Activated B cell treated with CpG ODN at 0.5 μM for 24 hours (primary cell): ENCODE measurements at regions not wholly inside any gene's neighbourhood (a gene's known extent, or its start where the extent isn't known, plus 50 kb on each side); places are given as distances from the start of the nearest gene placed in this dataset.

ENCODE experiments used
- ATAC-seq: fragments of 200-7000 bp; cut with Tn5 transposase; one replicate; pipeline ENCODE4 v1.10.0; 2021; ENCODE audit warnings: low read depth, mild to moderate bottlenecking, moderate library complexity
- CTCF ChIA-PET: fragments of 350-600 bp; sonication (Branson Sonifier 250); formaldehyde crosslinking; loops from one replicate; lab custom pipeline; 2021; ENCODE audit warnings: antibody characterized with exemption; lab: Charles Lee
- POLR2A ChIA-PET: fragments of 350-600 bp; sonication (Branson Sonifier 250); formaldehyde crosslinking; loops from one replicate; lab custom pipeline; 2021; ENCODE audit warnings: antibody characterized with exemption; lab: Charles Lee
- DNase-seq: peaks from one replicate; pipeline ENCODE4 v3.0.0; 2022
- H3K27ac Mint-ChIP-seq: one replicate; pipeline ENCODE4 v1.8.0; 2020; ENCODE audit warnings: mixed read lengths
- H3K27me3 Mint-ChIP-seq: one replicate; pipeline ENCODE4 v1.8.0; 2021; ENCODE audit warnings: mixed read lengths
- H3K36me3 Mint-ChIP-seq: one replicate; pipeline ENCODE4 v1.8.0; 2021; ENCODE audit warnings: low read depth, mixed read lengths
- H3K4me1 Mint-ChIP-seq: one replicate; pipeline ENCODE4 v1.8.0; 2021; ENCODE audit warnings: mixed read lengths
- H3K4me3 Mint-ChIP-seq: one replicate; pipeline ENCODE4 v1.8.0; 2020; ENCODE audit warnings: mild to moderate bottlenecking, mixed read lengths
- H3K9me3 Mint-ChIP-seq: one replicate; pipeline ENCODE4 v1.8.0; 2020; ENCODE audit warnings: mixed read lengths
- intact Hi-C: fragments of 100-400 bp; cut with micrococcal nuclease; formaldehyde crosslinking; loops from one replicate; pipeline ENCODE4 v1.15.1; 2024
- TF ChIP-seq, protein P1 (sequence below): fragments of 200-600 bp; IDR thresholded peaks from one replicate; pipeline ENCODE4 v1.8.0; 2022; ENCODE audit warnings: antibody characterized with exemption, mild to moderate bottlenecking

DNA sequence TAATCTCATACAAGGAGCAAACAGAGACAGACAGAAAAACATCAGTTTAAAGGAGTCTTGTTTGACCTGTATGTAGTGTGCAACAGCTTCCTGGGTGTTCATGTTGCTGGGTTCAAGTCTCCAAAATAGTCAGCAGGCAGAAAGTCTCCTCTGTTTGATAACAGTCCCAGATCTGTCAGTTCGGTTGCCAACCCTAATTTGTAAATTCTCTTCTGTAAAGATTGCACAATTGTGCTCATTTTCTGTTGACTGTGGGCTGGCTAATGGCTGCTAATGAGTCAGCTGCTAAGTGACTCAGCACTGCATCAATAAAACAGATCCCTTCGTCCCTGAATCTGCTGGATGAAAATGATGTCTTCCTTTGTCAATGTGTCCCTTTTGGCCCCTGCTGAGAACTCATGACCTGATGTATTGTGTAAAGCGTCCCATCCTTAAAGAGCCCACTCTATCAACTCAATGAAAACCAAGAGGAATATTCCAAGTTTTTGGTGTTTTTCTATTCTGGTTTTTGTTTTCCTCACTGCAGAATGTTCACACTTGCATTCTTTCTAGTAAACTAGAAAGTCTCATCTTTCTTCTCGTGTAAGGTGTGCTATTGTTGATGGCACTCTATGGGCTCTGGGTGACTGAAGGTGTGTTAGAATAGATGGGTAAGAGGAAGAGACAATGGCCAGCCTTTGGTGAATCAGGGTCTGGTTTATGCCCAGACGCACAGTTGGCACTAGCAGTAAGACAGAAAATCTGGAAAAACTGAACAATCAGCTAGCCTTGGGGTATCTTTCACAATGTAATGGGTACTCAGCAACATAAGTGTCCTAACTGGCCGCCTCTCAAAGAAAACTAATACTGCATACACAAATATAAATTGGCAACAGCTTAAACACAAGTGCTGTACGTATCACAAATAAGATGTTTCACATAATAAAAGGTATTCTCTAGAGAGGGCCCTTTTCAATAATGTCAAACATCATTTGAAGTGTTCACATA lies 75.1 kb upstream of the SIPA1L2 start:
- Mint-ChIP-seq H3K27me3 (no peaks in the 10 kb centered on the region), H3K27ac (no peak overlapping the region), H3K9me3 (peaks cover 2% of the 10 kb centered on the region), H3K4me3 (no peak overlapping the region), H3K36me3 (no peaks in the 10 kb centered on the region), H3K4me1 (no peaks in the 10 kb centered on the region)
- intact Hi-C loops: no loop called here
- ChIA-PET CTCF (no interaction called here), POLR2A (no interaction called here)
- TF ChIP-seq, protein P1, sequence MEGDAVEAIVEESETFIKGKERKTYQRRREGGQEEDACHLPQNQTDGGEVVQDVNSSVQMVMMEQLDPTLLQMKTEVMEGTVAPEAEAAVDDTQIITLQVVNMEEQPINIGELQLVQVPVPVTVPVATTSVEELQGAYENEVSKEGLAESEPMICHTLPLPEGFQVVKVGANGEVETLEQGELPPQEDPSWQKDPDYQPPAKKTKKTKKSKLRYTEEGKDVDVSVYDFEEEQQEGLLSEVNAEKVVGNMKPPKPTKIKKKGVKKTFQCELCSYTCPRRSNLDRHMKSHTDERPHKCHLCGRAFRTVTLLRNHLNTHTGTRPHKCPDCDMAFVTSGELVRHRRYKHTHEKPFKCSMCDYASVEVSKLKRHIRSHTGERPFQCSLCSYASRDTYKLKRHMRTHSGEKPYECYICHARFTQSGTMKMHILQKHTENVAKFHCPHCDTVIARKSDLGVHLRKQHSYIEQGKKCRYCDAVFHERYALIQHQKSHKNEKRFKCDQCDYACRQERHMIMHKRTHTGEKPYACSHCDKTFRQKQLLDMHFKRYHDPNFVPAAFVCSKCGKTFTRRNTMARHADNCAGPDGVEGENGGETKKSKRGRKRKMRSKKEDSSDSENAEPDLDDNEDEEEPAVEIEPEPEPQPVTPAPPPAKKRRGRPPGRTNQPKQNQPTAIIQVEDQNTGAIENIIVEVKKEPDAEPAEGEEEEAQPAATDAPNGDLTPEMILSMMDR: no peak
- DNase-seq: no peak
- ATAC-seq: no peak

DNA sequence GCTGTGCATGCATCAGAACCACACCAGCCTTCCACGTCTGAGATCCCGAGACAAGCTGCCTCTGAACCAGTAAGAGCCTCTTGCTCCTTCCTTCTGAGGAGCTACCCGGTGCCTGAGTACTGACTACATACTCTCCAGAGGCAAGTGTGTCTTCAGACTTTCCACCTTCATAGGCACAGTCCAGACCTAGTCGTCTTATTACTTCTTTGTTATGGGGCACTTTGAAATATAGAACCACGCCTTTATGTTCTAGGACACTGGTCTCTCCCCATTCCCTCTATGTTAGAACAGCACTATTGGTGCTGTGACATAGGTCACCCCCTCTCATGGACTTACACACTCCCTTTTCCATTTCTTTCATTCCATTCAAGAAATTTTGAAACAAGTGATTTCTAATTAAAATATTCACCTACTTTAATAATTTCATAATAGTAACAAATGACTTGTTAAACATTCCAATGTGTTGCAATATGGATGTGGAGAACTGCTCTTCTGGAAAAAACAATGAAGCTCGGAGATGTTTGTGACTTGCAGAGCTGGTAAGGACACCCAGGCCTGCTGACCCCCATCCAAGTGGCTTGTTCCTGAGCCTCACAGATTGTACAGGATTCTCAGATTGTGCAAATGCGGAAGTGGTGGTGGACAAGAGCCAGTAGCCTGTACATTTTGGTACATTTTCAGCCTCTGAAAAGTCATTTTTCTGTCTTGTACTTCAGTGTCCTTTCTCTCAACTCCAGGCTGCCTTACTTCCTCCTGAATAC lies 76.1 kb upstream of the SIPA1L2 start:
- Mint-ChIP-seq H3K27ac (no peak overlapping the region), H3K9me3 (peaks cover 2% of the 10 kb centered on the region), H3K4me3 (no peak overlapping the region), H3K4me1 (no peaks in the 10 kb centered on the region), H3K36me3 (no peaks in the 10 kb centered on the region), H3K27me3 (no peaks in the 10 kb centered on the region)
- ATAC-seq: no peak
- no peak for DNase-seq
- ChIA-PET CTCF (no interaction called here), POLR2A (no interaction called here)
- intact Hi-C loops: no loop called here
- TF ChIP-seq, protein P1: no peak

DNA sequence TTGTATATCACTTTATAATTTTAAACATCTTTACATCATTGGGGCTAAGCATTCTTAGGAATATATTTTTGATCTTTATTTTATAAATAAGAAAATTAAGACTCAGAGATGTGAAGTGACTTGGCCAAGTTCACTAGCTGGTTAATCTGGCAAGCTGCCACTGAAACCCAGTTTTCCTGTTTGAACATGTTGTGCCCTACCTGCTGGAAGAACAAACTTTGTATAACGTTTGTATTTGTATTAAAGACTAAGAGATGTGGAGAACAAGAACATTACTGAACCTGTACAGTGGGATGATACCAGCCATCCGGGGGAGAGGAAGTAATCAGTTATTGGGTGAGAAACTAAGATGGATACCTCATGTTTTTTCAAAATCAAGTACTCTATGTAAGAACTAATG lies 77.2 kb upstream of the SIPA1L2 start:
- intact Hi-C loops: no loop called here
- Mint-ChIP-seq H3K27me3 (no peaks in the 10 kb centered on the region), H3K27ac (no peak overlapping the region), H3K4me1 (no peaks in the 10 kb centered on the region), H3K36me3 (no peaks in the 10 kb centered on the region), H3K4me3 (no peak overlapping the region), H3K9me3 (no peaks in the 10 kb centered on the region)
- POLR2A ChIA-PET: no interaction called here
- DNase-seq (no peak), ATAC-seq (no peak)
- CTCF ChIA-PET: interaction anchor here (0.7 kb wide), 1 partner anchor 11 kb away, joined by 4 read pairs; no protein-coding TSS in a partner anchor
- TF ChIP-seq, protein P1: no peak

DNA sequence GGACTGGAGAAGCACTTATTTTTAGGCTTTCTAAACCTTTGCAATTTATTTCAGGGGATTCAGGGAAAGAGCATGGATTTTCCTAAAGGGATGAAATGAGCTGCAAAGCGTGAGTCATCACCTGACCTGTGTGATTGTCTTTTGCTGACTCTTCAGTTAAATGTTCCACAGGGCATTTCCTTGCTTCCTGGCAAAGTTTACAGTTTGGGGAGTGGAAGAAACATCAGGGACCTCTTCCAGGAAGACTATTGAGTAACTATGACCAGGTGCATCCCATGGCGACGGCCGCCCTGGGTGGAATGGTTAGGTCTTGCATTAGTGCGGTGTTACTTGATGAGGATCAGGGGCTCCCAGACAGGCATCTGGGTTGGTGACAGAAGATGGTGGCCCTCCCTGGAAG lies 79.5 kb upstream of the SIPA1L2 start:
- H3K4me3 Mint-ChIP-seq: no peak overlapping the region
- intact Hi-C loops: no loop called here
- no peaks in the 10 kb centered on the region for H3K4me1 Mint-ChIP-seq
- no peaks in the 10 kb centered on the region for H3K36me3 Mint-ChIP-seq
- ChIA-PET CTCF (no interaction called here), POLR2A (no interaction called here)
- ATAC-seq (no peak), DNase-seq (no peak)
- no peaks in the 10 kb centered on the region for H3K27me3 Mint-ChIP-seq
- no peak overlapping the region for H3K27ac Mint-ChIP-seq
- H3K9me3 Mint-ChIP-seq: peaks cover 7% of the 10 kb centered on the region
- TF ChIP-seq, protein P1: no peak

- CTCF ChIA-PET: no interaction called here
- Mint-ChIP-seq H3K4me1 (no peaks in the 10 kb centered on the region), H3K27me3 (no peaks in the 10 kb centered on the region), H3K9me3 (peaks cover 7% of the 10 kb centered on the region), H3K4me3 (no peak overlapping the region), H3K36me3 (no peaks in the 10 kb centered on the region), H3K27ac (no peak overlapping the region)
- TF ChIP-seq, protein P1: no peak
- ATAC-seq: no peak
- DNase-seq: no peak
- POLR2A ChIA-PET: no interaction called here
- intact Hi-C loops: no loop called here
These were observed 82.1 kb upstream of the SIPA1L2 start for GRCh38 chr1:232711996-232712395.
